Skeletal muscle satellite cell (primary cell): ENCODE measurements at regions not wholly inside any gene's neighbourhood (a gene's known extent, or its start where the extent isn't known, plus 50 kb on each side); places are given as distances from the start of the nearest gene placed in this dataset.

Experiments used
- H3K27me3 ChIP-seq: 2 replicates; pipeline ENCODE4 v1.7.0; 2013; ENCODE audit warnings: low read length; ENCODE audit not compliant: control insufficient read depth, insufficient read depth
- H3K36me3 ChIP-seq: 2 replicates; pipeline ENCODE4 v1.7.0; 2013; ENCODE audit warnings: mild to moderate bottlenecking, control low read depth, low read length; ENCODE audit not compliant: insufficient read depth
- H3K4me1 ChIP-seq: 2 replicates; pipeline ENCODE4 v1.7.0; 2013; ENCODE audit warnings: low read length; ENCODE audit not compliant: control insufficient read depth, insufficient read depth
- H3K4me2 ChIP-seq: 2 replicates; pipeline ENCODE4 v1.7.0; 2013; ENCODE audit warnings: mild to moderate bottlenecking, low read length
- H3K4me3 ChIP-seq: 2 replicates; pipeline ENCODE4 v1.7.0; 2013; ENCODE audit warnings: low read length
- H3K9ac ChIP-seq: 2 replicates; pipeline ENCODE4 v1.7.0; 2013; ENCODE audit warnings: mild to moderate bottlenecking, low read depth, low read length, moderate library complexity
- H3K9me3 ChIP-seq: replicated peaks from 2 replicates; pipeline ENCODE4 v1.7.0; 2013; ENCODE audit warnings: mild to moderate bottlenecking, control low read depth, low read length

GRCh38 chr7:46848944-46849343, 733.0 kb downstream of the TNS3 start:
- peaks cover 8% of the 10 kb centered on the region for H3K4me1 ChIP-seq
- H3K9ac ChIP-seq: peak overlapping the region; percentile 9
- no peak overlapping the region for H3K4me3 ChIP-seq
- no peak overlapping the region for H3K4me2 ChIP-seq
- H3K27me3 ChIP-seq: no peaks in the 10 kb centered on the region
- no peaks in the 10 kb centered on the region for H3K9me3 ChIP-seq
- no peaks in the 10 kb centered on the region for H3K36me3 ChIP-seq

GRCh38 chr7:46848311-46848710, 733.6 kb downstream of the TNS3 start:
- Histone ChIP-seq H3K9ac (no peak overlapping the region), H3K4me3 (no peak overlapping the region), H3K4me1 (peaks cover 8% of the 10 kb centered on the region), H3K27me3 (no peaks in the 10 kb centered on the region), H3K9me3 (no peaks in the 10 kb centered on the region), H3K36me3 (no peaks in the 10 kb centered on the region), H3K4me2 (no peak overlapping the region)

- H3K4me3 ChIP-seq: no peak overlapping the region
- H3K36me3 ChIP-seq: no peaks in the 10 kb centered on the region
- no peaks in the 10 kb centered on the region for H3K9me3 ChIP-seq
- no peak overlapping the region for H3K9ac ChIP-seq
- H3K4me2 ChIP-seq: no peak overlapping the region
- H3K4me1 ChIP-seq: peaks cover 8% of the 10 kb centered on the region
- H3K27me3 ChIP-seq: no peaks in the 10 kb centered on the region
Measured at GRCh38 chr7:46847126-46847525, 734.8 kb downstream of the TNS3 start.

- no peak overlapping the region for H3K9ac ChIP-seq
- no peaks in the 10 kb centered on the region for H3K27me3 ChIP-seq
- H3K4me3 ChIP-seq: no peak overlapping the region
- peaks cover 8% of the 10 kb centered on the region for H3K4me1 ChIP-seq
- H3K4me2 ChIP-seq: no peak overlapping the region
- no peaks in the 10 kb centered on the region for H3K9me3 ChIP-seq
- H3K36me3 ChIP-seq: no peaks in the 10 kb centered on the region
Measured at GRCh38 chr7:46844486-46844885, 737.4 kb downstream of the TNS3 start.

- Histone ChIP-seq H3K36me3 (no peaks in the 10 kb centered on the region), H3K9me3 (no peaks in the 10 kb centered on the region), H3K27me3 (no peaks in the 10 kb centered on the region)
Measured at GRCh38 chr7:46841248-46841647, 740.7 kb downstream of the TNS3 start.

GRCh38 chr7:46839651-46840050, 742.3 kb downstream of the TNS3 start:
- Histone ChIP-seq H3K27me3 (no peaks in the 10 kb centered on the region), H3K4me1 (no peaks in the 10 kb centered on the region), H3K9ac (no peak overlapping the region), H3K4me3 (no peak overlapping the region), H3K4me2 (no peak overlapping the region), H3K36me3 (no peaks in the 10 kb centered on the region), H3K9me3 (no peaks in the 10 kb centered on the region)

More at GRCh38 chr7:46841248-46841647, 740.7 kb downstream of the TNS3 start:
- Histone ChIP-seq H3K4me2 (no peak overlapping the region), H3K4me1 (no peaks in the 10 kb centered on the region), H3K9ac (no peak overlapping the region), H3K4me3 (no peak overlapping the region)

- Histone ChIP-seq H3K36me3 (no peaks in the 10 kb centered on the region), H3K9ac (no peak overlapping the region), H3K4me2 (no peak overlapping the region), H3K4me1 (no peaks in the 10 kb centered on the region), H3K4me3 (no peak overlapping the region), H3K9me3 (no peaks in the 10 kb centered on the region), H3K27me3 (no peaks in the 10 kb centered on the region)
Measured at GRCh38 chr7:46838463-46838862, 743.4 kb downstream of the TNS3 start.

GRCh38 chr7:46835556-46835955, 746.4 kb downstream of the TNS3 start:
- no peak overlapping the region for H3K9ac ChIP-seq
- H3K4me1 ChIP-seq: no peaks in the 10 kb centered on the region
- H3K36me3 ChIP-seq: no peaks in the 10 kb centered on the region
- H3K4me3 ChIP-seq: no peak overlapping the region
- H3K9me3 ChIP-seq: no peaks in the 10 kb centered on the region
- H3K27me3 ChIP-seq: no peaks in the 10 kb centered on the region
- no peak overlapping the region for H3K4me2 ChIP-seq

- Histone ChIP-seq H3K27me3 (no peaks in the 10 kb centered on the region), H3K4me3 (no peak overlapping the region)
Measured at GRCh38 chr7:46834921-46835320, 747.0 kb downstream of the TNS3 start.

GRCh38 chr7:46833197-46833596, 748.7 kb downstream of the TNS3 start:
- no peak overlapping the region for H3K4me2 ChIP-seq
- no peaks in the 10 kb centered on the region for H3K27me3 ChIP-seq
- no peaks in the 10 kb centered on the region for H3K36me3 ChIP-seq
- no peaks in the 10 kb centered on the region for H3K9me3 ChIP-seq
- H3K4me3 ChIP-seq: no peak overlapping the region
- H3K9ac ChIP-seq: no peak overlapping the region
- no peaks in the 10 kb centered on the region for H3K4me1 ChIP-seq

More at GRCh38 chr7:46834921-46835320, 747.0 kb downstream of the TNS3 start:
- Histone ChIP-seq H3K9ac (no peak overlapping the region), H3K4me2 (no peak overlapping the region), H3K36me3 (no peaks in the 10 kb centered on the region), H3K9me3 (no peaks in the 10 kb centered on the region), H3K4me1 (no peaks in the 10 kb centered on the region)

GRCh38 chr7:46832136-46832535, 749.8 kb downstream of the TNS3 start:
- Histone ChIP-seq H3K9me3 (no peaks in the 10 kb centered on the region), H3K4me3 (no peak overlapping the region), H3K27me3 (no peaks in the 10 kb centered on the region), H3K9ac (no peak overlapping the region), H3K4me2 (no peak overlapping the region), H3K36me3 (no peaks in the 10 kb centered on the region), H3K4me1 (no peaks in the 10 kb centered on the region)

- H3K9me3 ChIP-seq: no peaks in the 10 kb centered on the region
Measured at GRCh38 chr7:46819819-46820218, 762.1 kb downstream of the TNS3 start.

More at GRCh38 chr7:46819819-46820218, 762.1 kb downstream of the TNS3 start:
- Histone ChIP-seq H3K9ac (no peak overlapping the region), H3K36me3 (no peaks in the 10 kb centered on the region), H3K4me3 (no peak overlapping the region), H3K4me1 (peaks cover 4% of the 10 kb centered on the region), H3K27me3 (no peaks in the 10 kb centered on the region), H3K4me2 (no peak overlapping the region)
